SK-N-SH (cell line): ENCODE measurements at regions not wholly inside any gene's neighbourhood (a gene's known extent, or its start where the extent isn't known, plus 50 kb on each side); places are given as distances from the start of the nearest gene placed in this dataset.

ENCODE experiments used
- EP300 ChIP-seq, 2 experiments: IDR thresholded peaks; 2 replicates each; pipeline versions ENCODE4 v1.4.0 to v1.6.1; 2012; ENCODE audit warnings: borderline replicate concordance in 1 of 2, low read depth in 1 of 2, low read length in 1 of 2
- GABPA ChIP-seq: IDR thresholded peaks from 2 replicates; pipeline ENCODE4 v1.4.0; 2012; ENCODE audit warnings: low read depth, mild to moderate bottlenecking
- NRF1 ChIP-seq: IDR thresholded peaks from 2 replicates; pipeline ENCODE4 v1.6.1; 2012; ENCODE audit warnings: low read depth, mild to moderate bottlenecking, low read length
- POLR2AphosphoS5 ChIP-seq: IDR thresholded peaks from 2 replicates; pipeline ENCODE4 v1.6.1; 2012; ENCODE audit warnings: low read depth, low read length
- RAD21 ChIP-seq: IDR thresholded peaks from 2 replicates; pipeline ENCODE4 v1.6.1; 2012; ENCODE audit warnings: mild to moderate bottlenecking, low read length
- TEAD4 ChIP-seq: IDR thresholded peaks from 2 replicates; pipeline ENCODE4 v1.4.0; 2012; ENCODE audit warnings: mild to moderate bottlenecking, borderline replicate concordance; ENCODE audit not compliant: insufficient read depth
- USF2 ChIP-seq: fragments of 150-350 bp; IDR thresholded peaks from 2 replicates; pipeline ENCODE4 v1.6.1; 2017; ENCODE audit warnings: antibody characterized with exemption, low read length, low read depth, borderline replicate concordance
- YY1 ChIP-seq: IDR thresholded peaks from 2 replicates; pipeline ENCODE4 v1.4.0; 2012; ENCODE audit warnings: low read depth, mild to moderate bottlenecking
- TF ChIP-seq, protein P1 (sequence below): fragments of 200-600 bp; sonication (generic); IDR thresholded peaks from 2 replicates; pipeline ENCODE4 v1.6.1; 2017; ENCODE audit warnings: antibody characterized with exemption, mild to moderate bottlenecking, moderate library complexity
- TF ChIP-seq, protein P2 (sequence below): IDR thresholded peaks from 2 replicates; pipeline ENCODE4 v1.6.1; 2012; ENCODE audit warnings: mild to moderate bottlenecking, low read depth, low read length, moderate library complexity

GRCh38 chr20:39492223-39492797 is 530.2 kb downstream of the DHX35 start:
- TF ChIP-seq, protein P1, sequence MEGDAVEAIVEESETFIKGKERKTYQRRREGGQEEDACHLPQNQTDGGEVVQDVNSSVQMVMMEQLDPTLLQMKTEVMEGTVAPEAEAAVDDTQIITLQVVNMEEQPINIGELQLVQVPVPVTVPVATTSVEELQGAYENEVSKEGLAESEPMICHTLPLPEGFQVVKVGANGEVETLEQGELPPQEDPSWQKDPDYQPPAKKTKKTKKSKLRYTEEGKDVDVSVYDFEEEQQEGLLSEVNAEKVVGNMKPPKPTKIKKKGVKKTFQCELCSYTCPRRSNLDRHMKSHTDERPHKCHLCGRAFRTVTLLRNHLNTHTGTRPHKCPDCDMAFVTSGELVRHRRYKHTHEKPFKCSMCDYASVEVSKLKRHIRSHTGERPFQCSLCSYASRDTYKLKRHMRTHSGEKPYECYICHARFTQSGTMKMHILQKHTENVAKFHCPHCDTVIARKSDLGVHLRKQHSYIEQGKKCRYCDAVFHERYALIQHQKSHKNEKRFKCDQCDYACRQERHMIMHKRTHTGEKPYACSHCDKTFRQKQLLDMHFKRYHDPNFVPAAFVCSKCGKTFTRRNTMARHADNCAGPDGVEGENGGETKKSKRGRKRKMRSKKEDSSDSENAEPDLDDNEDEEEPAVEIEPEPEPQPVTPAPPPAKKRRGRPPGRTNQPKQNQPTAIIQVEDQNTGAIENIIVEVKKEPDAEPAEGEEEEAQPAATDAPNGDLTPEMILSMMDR, result no peak
- TF ChIP-seq POLR2AphosphoS5, result no peak
- TF ChIP-seq EP300 (IDR thresholded peaks at IDR 0.05; ENCODE audit: borderline replicate concordance in 1 of 2, low read depth in 1 of 2, low read length in 1 of 2), result no peak
- TF ChIP-seq RAD21, result no peak
- TF ChIP-seq TEAD4, result no peak
- TF ChIP-seq YY1, result no peak
- no peak for TF ChIP-seq USF2
- TF ChIP-seq, protein P2, sequence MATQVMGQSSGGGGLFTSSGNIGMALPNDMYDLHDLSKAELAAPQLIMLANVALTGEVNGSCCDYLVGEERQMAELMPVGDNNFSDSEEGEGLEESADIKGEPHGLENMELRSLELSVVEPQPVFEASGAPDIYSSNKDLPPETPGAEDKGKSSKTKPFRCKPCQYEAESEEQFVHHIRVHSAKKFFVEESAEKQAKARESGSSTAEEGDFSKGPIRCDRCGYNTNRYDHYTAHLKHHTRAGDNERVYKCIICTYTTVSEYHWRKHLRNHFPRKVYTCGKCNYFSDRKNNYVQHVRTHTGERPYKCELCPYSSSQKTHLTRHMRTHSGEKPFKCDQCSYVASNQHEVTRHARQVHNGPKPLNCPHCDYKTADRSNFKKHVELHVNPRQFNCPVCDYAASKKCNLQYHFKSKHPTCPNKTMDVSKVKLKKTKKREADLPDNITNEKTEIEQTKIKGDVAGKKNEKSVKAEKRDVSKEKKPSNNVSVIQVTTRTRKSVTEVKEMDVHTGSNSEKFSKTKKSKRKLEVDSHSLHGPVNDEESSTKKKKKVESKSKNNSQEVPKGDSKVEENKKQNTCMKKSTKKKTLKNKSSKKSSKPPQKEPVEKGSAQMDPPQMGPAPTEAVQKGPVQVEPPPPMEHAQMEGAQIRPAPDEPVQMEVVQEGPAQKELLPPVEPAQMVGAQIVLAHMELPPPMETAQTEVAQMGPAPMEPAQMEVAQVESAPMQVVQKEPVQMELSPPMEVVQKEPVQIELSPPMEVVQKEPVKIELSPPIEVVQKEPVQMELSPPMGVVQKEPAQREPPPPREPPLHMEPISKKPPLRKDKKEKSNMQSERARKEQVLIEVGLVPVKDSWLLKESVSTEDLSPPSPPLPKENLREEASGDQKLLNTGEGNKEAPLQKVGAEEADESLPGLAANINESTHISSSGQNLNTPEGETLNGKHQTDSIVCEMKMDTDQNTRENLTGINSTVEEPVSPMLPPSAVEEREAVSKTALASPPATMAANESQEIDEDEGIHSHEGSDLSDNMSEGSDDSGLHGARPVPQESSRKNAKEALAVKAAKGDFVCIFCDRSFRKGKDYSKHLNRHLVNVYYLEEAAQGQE, result no peak
- TF ChIP-seq GABPA, result no peak
- no peak for TF ChIP-seq NRF1
